ENCODE measurements at regions not wholly inside any gene's neighbourhood (a gene's known extent, or its start where the extent isn't known, plus 50 kb on each side); places are given as distances from the start of the nearest gene placed in this dataset.
"Not testable (repeated sequence)": the region's sequence is repeated elsewhere in the genome, so short reads cannot be mapped to it uniquely, and the experiment has no call there.

- Histone ChIP-seq H3K9me3 (ENCODE audit: severe bottlenecking) (no peaks in the 10 kb centered on the region), H3K36me3 (no peaks in the 10 kb centered on the region), H3K27me3 (ENCODE audit: insufficient read depth, low read depth, severe bottlenecking) (peaks cover 6% of the 10 kb centered on the region), H3K4me3 (ENCODE audit: low read depth, low read length) (no peak overlapping the region), H3K27ac (no peak overlapping the region)
- no peak for DNase-seq
- TF ChIP-seq CTCF (IDR thresholded peaks at IDR 0.05; ENCODE audit: low read depth, low read length) = no peak
These were observed 75.1 kb upstream of the CXorf66 start for GRCh38 chrX:140040386-140040785.

GRCh38 chrX:140038842-140039241 lies 73.5 kb upstream of the CXorf66 start:
- Histone ChIP-seq H3K9me3 (ENCODE audit: severe bottlenecking) (no peaks in the 10 kb centered on the region), H3K27me3 (ENCODE audit: insufficient read depth, low read depth, severe bottlenecking) (peaks cover 3% of the 10 kb centered on the region)
- no peak for TF ChIP-seq CTCF (IDR thresholded peaks at IDR 0.05; ENCODE audit: low read depth, low read length)

DNA sequence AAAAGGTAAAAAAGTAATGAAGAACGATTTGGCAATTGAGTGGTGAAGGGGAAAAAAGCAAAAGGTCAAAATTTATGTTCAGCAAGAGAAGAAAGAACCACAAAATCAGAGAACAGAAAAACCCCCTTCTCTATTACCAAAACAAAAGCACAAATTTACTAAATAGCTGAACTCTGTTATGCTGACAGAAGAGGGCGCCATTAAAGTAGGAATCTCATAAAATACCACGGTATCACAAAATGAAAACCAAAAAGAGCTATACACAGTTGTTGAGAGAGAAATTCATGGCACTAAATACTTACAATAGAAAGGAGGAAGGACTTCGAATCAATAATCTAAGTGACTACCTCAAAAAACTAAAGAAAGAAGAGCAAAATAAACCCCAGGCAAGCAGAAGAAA lies 69.6 kb upstream of the CXorf66 start:
- H3K27me3 ChIP-seq (ENCODE audit: insufficient read depth, low read depth, severe bottlenecking) = peaks cover 3% of the 10 kb centered on the region
- no peaks in the 10 kb centered on the region for H3K9me3 ChIP-seq (ENCODE audit: severe bottlenecking)
- H3K36me3 ChIP-seq = no peaks in the 10 kb centered on the region
- DNase-seq = no peak
- no peak overlapping the region for H3K4me3 ChIP-seq (ENCODE audit: low read depth, low read length)
- H3K27ac ChIP-seq = no peak overlapping the region
- TF ChIP-seq CTCF (IDR thresholded peaks at IDR 0.05; ENCODE audit: low read depth, low read length) = no peak

More at GRCh38 chrX:140038842-140039241, 73.5 kb upstream of the CXorf66 start:
- DNase-seq = no peak
- Histone ChIP-seq H3K27ac (no peak overlapping the region), H3K36me3 (no peaks in the 10 kb centered on the region), H3K4me3 (ENCODE audit: low read depth, low read length) (no peak overlapping the region)

DNA sequence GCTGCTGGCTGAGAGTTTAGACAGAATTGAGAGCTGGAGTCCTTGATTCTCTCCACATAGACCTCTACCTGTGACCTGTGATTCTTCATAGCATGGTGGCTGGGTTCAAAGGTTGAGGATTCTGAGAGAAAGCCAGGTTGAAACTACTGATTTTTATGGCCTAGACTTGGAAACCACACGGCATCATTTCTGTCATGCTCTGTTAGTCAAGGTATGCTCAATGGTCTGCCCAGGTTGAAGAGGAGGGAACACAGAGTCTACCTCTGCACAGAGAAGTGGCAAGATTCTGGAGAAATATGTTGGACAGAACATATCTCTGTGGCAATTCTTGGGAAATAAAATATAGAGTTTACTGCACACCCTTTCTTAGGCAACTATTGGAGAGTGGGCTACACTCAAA lies 57.2 kb upstream of the CXorf66 start:
- Histone ChIP-seq H3K36me3 (no peaks in the 10 kb centered on the region), H3K27me3 (ENCODE audit: insufficient read depth, low read depth, severe bottlenecking) (peaks cover 7% of the 10 kb centered on the region), H3K4me3 (ENCODE audit: low read depth, low read length) (no peak overlapping the region), H3K27ac (no peak overlapping the region), H3K9me3 (ENCODE audit: severe bottlenecking) (no peaks in the 10 kb centered on the region)
- no peak for TF ChIP-seq CTCF (IDR thresholded peaks at IDR 0.05; ENCODE audit: low read depth, low read length)
- DNase-seq = no peak

GRCh38 chrX:140019134-140019533 lies 53.8 kb upstream of the CXorf66 start:
- not testable (repeated sequence) for H3K4me3 ChIP-seq (ENCODE audit: low read depth, low read length); H3K27ac ChIP-seq; H3K36me3 ChIP-seq; H3K9me3 ChIP-seq (ENCODE audit: severe bottlenecking); DNase-seq; H3K27me3 ChIP-seq (ENCODE audit: insufficient read depth, low read depth, severe bottlenecking)

All from WERI-Rb-1 (cell line).